GM12878 (cell line): ENCODE measurements at regions not wholly inside any gene's neighbourhood (a gene's known extent, or its start where the extent isn't known, plus 50 kb on each side); places are given as distances from the start of the nearest gene placed in this dataset.

Experiments used
- CREB1 ChIP-seq: IDR thresholded peaks from 2 replicates; pipeline ENCODE4 v1.6.1; 2012; ENCODE audit warnings: low read depth, mild to moderate bottlenecking, inconsistent platforms
- CTCF ChIP-seq, 3 experiments: IDR thresholded peaks in 2 of 3; conservative IDR thresholded peaks in 1 of 3; 2 replicates each; pipeline ENCODE4 v1.5.1; 2011; ENCODE audit warnings: low read depth in 3 of 3, low read length in 3 of 3, mild to moderate bottlenecking in 3 of 3, control low read depth in 2 of 3, moderate library complexity in 2 of 3, inconsistent platforms in 1 of 3, mixed read lengths in 1 of 3; ENCODE audit not compliant: control insufficient read depth in 2 of 3, insufficient read depth in 1 of 3; ENCODE audit errors: extremely low read depth in 1 of 3
- HDAC6 ChIP-seq: fragments of 200-600 bp; sonication (generic); IDR thresholded peaks from one replicate; pipeline ENCODE4 v1.8.0; 2017; ENCODE audit warnings: antibody characterized with exemption; ENCODE audit not compliant: unreplicated experiment
- MYC ChIP-seq: IDR thresholded peaks from 2 replicates; pipeline ENCODE4 v1.6.1; 2011; ENCODE audit warnings: mild to moderate bottlenecking, low read length, moderate library complexity, inconsistent platforms; ENCODE audit not compliant: insufficient read depth, insufficient replicate concordance, insufficient read length, severe bottlenecking
- NFXL1 ChIP-seq: fragments of 450-650 bp; IDR thresholded peaks from 2 replicates; pipeline ENCODE4 v1.6.1; 2017; ENCODE audit warnings: antibody characterized with exemption, mild to moderate bottlenecking, borderline replicate concordance
- NRF1 ChIP-seq: conservative IDR thresholded peaks from 2 replicates; pipeline ENCODE4 v1.6.1; 2011; ENCODE audit warnings: mild to moderate bottlenecking, low read depth, low read length, improper control_type of control experiment
- POLR2A ChIP-seq: IDR thresholded peaks from 2 replicates; pipeline ENCODE4 v1.6.1; 2011; ENCODE audit warnings: low read depth, mild to moderate bottlenecking, low read length
- TCF12 ChIP-seq: IDR thresholded peaks from 2 replicates; pipeline ENCODE4 v1.6.1; 2011; ENCODE audit warnings: low read depth, mild to moderate bottlenecking, low read length
- ZZZ3 ChIP-seq: IDR thresholded peaks from 2 replicates; pipeline ENCODE4 v1.6.1; 2011; ENCODE audit warnings: low read depth; ENCODE audit not compliant: control insufficient read depth, insufficient read length

DNA sequence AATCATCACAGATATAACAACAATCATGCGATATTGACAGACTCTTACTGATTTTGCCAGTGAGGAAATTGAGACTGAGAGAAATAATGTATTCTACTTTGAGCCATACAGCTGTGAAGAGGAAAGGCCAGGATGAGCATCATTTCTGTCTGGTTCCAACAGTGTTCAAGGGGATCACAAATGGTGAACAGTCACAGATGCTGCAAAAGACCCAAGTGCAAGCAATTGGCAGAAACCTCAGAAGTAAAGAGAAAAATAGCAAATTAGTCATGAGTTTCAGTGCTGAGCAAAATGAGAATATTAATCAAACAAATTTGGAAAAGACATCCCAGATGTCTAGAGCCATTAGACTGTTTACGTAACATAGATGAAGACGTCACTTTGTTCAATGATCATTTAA lies 114.1 kb downstream of the RAB38 start:
- TF ChIP-seq CTCF (IDR thresholded peaks at IDR 0.05 in 2 of 3, conservative IDR thresholded peaks at IDR 0.05 in 1 of 3; ENCODE audit: control insufficient read depth in 2 of 3, extremely low read depth in 1 of 3, insufficient read depth in 1 of 3, low read depth in 3 of 3, low read length in 3 of 3) (no peak), CREB1 (no peak), NRF1 (no peak), ZZZ3 (no peak), POLR2A (no peak), NFXL1 (no peak), MYC (no peak), HDAC6 (no peak), TCF12 (no peak)
